ENCODE measurements at regions not wholly inside any gene's neighbourhood (a gene's known extent, or its start where the extent isn't known, plus 50 kb on each side); places are given as distances from the start of the nearest gene placed in this dataset.

- Histone ChIP-seq H3K4me3 (no peak overlapping the region), H3K27me3 (no peaks in the 10 kb centered on the region), H3K9me3 (no peaks in the 10 kb centered on the region), H3K27ac (no peak overlapping the region), H3K36me3 (no peaks in the 10 kb centered on the region), H3K4me1 (no peaks in the 10 kb centered on the region)
- no peak for TF ChIP-seq POLR2A (IDR thresholded peaks at IDR 0.05)
- TF ChIP-seq CTCF (IDR thresholded peaks at IDR 0.05), result no peak
- DNase-seq, result no peak
- intact Hi-C loops (cut with DNase I), result no loop called here
- ATAC-seq, result no peak
- 70% methylated on average over 1 of the region's 1 CpG for WGBS (ENCODE audit: insufficient coverage, low coverage, low lambda C conversion rate, missing lambda C conversion rate)
Measured at GRCh38 chr2:75342504-75343175, 143.3 kb upstream of the TACR1 start.

GRCh38 chr2:75340560-75340959, 141.2 kb upstream of the TACR1 start:
- no peak for DNase-seq
- no peak overlapping the region for H3K27ac ChIP-seq
- no peaks in the 10 kb centered on the region for H3K27me3 ChIP-seq
- H3K36me3 ChIP-seq, result no peaks in the 10 kb centered on the region
- H3K4me3 ChIP-seq, result no peak overlapping the region
- ATAC-seq, result no peak
- no peaks in the 10 kb centered on the region for H3K9me3 ChIP-seq
- intact Hi-C loops (cut with DNase I), result no loop called here
- no peaks in the 10 kb centered on the region for H3K4me1 ChIP-seq
- no peak for TF ChIP-seq CTCF (IDR thresholded peaks at IDR 0.05)
- WGBS (ENCODE audit: insufficient coverage, low coverage, low lambda C conversion rate, missing lambda C conversion rate), result 50% methylated on average over 3 of the region's 3 CpGs

GRCh38 chr2:75338461-75338860, 139.1 kb upstream of the TACR1 start:
- Histone ChIP-seq H3K4me1 (no peaks in the 10 kb centered on the region), H3K36me3 (no peaks in the 10 kb centered on the region), H3K27me3 (no peaks in the 10 kb centered on the region), H3K4me3 (no peak overlapping the region), H3K9me3 (no peaks in the 10 kb centered on the region), H3K27ac (no peak overlapping the region)
- DNase-seq (no peak), ATAC-seq (no peak)
- TF ChIP-seq POLR2A (IDR thresholded peaks at IDR 0.05) (no peak), CTCF (IDR thresholded peaks at IDR 0.05) (no peak)
- 85% methylated on average over 5 of the region's 5 CpGs for WGBS (ENCODE audit: insufficient coverage, low coverage, low lambda C conversion rate, missing lambda C conversion rate)
- intact Hi-C loops (cut with DNase I), result no loop called here

- Histone ChIP-seq H3K9me3 (no peaks in the 10 kb centered on the region), H3K36me3 (no peaks in the 10 kb centered on the region), H3K27ac (no peak overlapping the region), H3K27me3 (no peaks in the 10 kb centered on the region), H3K4me1 (no peaks in the 10 kb centered on the region), H3K4me3 (no peak overlapping the region)
- ATAC-seq (no peak), DNase-seq (no peak)
- 64% methylated on average over 2 of the region's 3 CpGs for WGBS (ENCODE audit: insufficient coverage, low coverage, low lambda C conversion rate, missing lambda C conversion rate)
- intact Hi-C loops (cut with DNase I), result no loop called here
- TF ChIP-seq CTCF (IDR thresholded peaks at IDR 0.05) (no peak), POLR2A (IDR thresholded peaks at IDR 0.05) (no peak)
Measured at GRCh38 chr2:75337619-75338018, 138.3 kb upstream of the TACR1 start.

- no peak for ATAC-seq
- no peak for DNase-seq
- H3K9me3 ChIP-seq, result no peaks in the 10 kb centered on the region
- WGBS (ENCODE audit: insufficient coverage, low coverage, low lambda C conversion rate, missing lambda C conversion rate), result 25% methylated on average over 5 of the region's 5 CpGs
- no peaks in the 10 kb centered on the region for H3K36me3 ChIP-seq
- H3K27ac ChIP-seq, result no peak overlapping the region
- H3K4me1 ChIP-seq, result no peaks in the 10 kb centered on the region
- intact Hi-C loops (cut with DNase I), result no loop called here
- H3K4me3 ChIP-seq, result no peak overlapping the region
- TF ChIP-seq CTCF (IDR thresholded peaks at IDR 0.05) (no peak), POLR2A (IDR thresholded peaks at IDR 0.05) (no peak)
- no peaks in the 10 kb centered on the region for H3K27me3 ChIP-seq
Measured at GRCh38 chr2:75337016-75337415, 137.7 kb upstream of the TACR1 start.
